B cell (primary cell): ENCODE measurements at regions not wholly inside any gene's neighbourhood (a gene's known extent, or its start where the extent isn't known, plus 50 kb on each side); places are given as distances from the start of the nearest gene placed in this dataset.

Experiments
- ATAC-seq: fragments of 200-7000 bp; cut with Tn5 transposase; one replicate; pipeline ENCODE4 v1.10.0; 2021; ENCODE audit warnings: low read depth, mild to moderate bottlenecking, moderate number of reproducible peaks, moderate library complexity
- CTCF ChIA-PET: fragments of 350-600 bp; sonication (Branson Sonifier 250); formaldehyde crosslinking; loops from one replicate; lab custom pipeline; 2021; ENCODE audit warnings: antibody characterized with exemption, inconsistent platforms; lab: Charles Lee
- POLR2A ChIA-PET: fragments of 350-600 bp; sonication (Branson Sonifier 250); formaldehyde crosslinking; loops from one replicate; lab custom pipeline; 2021; ENCODE audit warnings: antibody characterized with exemption; lab: Charles Lee
- DNase-seq: peaks from one replicate; pipeline ENCODE4 v3.0.0; 2013
- H2AFZ ChIP-seq: 2 replicates; pipeline ENCODE4 v1.6.1; 2012; ENCODE audit warnings: mild to moderate bottlenecking, low read depth, low read length; ENCODE audit not compliant: insufficient read depth, poor library complexity, severe bottlenecking
- H3K27ac ChIP-seq, 2 donors: 1 replicate in 1 of 2; 2 replicates in 1 of 2; pipeline ENCODE4 v1.5.1; 2012 to 2013; ENCODE audit warnings: low read length in 2 of 2, mild to moderate bottlenecking in 2 of 2, moderate library complexity in 1 of 2
- H3K27me3 ChIP-seq, 4 experiments: fragments of 200-600 bp in 1 of 4; sonication (generic) in 1 of 4; replicated peaks in 1 of 4; 1 replicate in 2 of 4; 2 replicates in 2 of 4; pipeline versions ENCODE4 v1.6.1 to v1.7.0; 2013 to 2016; ENCODE audit warnings: low read length in 3 of 4, mild to moderate bottlenecking in 2 of 4, mixed read lengths in 1 of 4, moderate library complexity in 1 of 4; ENCODE audit not compliant: insufficient read depth in 4 of 4, control insufficient read depth in 3 of 4; ENCODE audit errors: control extremely low read depth in 1 of 4
- H3K36me3 ChIP-seq, 2 experiments: replicated peaks in 1 of 2; 1 replicate in 1 of 2; 2 replicates in 1 of 2; pipeline versions ENCODE4 v1.6.1 to v1.7.1; 2013; ENCODE audit warnings: low read length in 1 of 2; ENCODE audit not compliant: insufficient read depth in 2 of 2, control insufficient read depth in 1 of 2; ENCODE audit errors: control extremely low read depth in 1 of 2, extremely low read depth in 1 of 2
- H3K4me1 ChIP-seq, 2 donors: fragments of 200-600 bp in 1 of 2; sonication (generic) in 1 of 2; 1 replicate in 1 of 2; 2 replicates in 1 of 2; pipeline versions ENCODE4 v1.5.1 to v1.6.1; 2013 to 2017; ENCODE audit warnings: low read length in 2 of 2; ENCODE audit not compliant: control insufficient read depth in 2 of 2, insufficient read depth in 2 of 2
- H3K4me2 ChIP-seq: replicated peaks from 2 replicates; pipeline ENCODE3; 2012; ENCODE audit warnings: mild to moderate bottlenecking, low read depth, low read length; ENCODE audit not compliant: poor library complexity, severe bottlenecking
- H3K4me3 ChIP-seq, 5 experiments: fragments of 200-600 bp in 1 of 5; sonication (generic) in 1 of 5; 1 replicate in 3 of 5; 2 replicates in 2 of 5; pipeline versions ENCODE4 v1.5.1 to v1.7.0; 2011 to 2016; ENCODE audit warnings: low read length in 4 of 5, mild to moderate bottlenecking in 4 of 5, low read depth in 2 of 5, control low read depth in 1 of 5, moderate library complexity in 1 of 5; ENCODE audit not compliant: insufficient read depth in 1 of 5; ENCODE audit errors: control extremely low read depth in 1 of 5, extremely low read depth in 1 of 5
- H3K79me2 ChIP-seq: fragments of 200-600 bp; sonication (generic); one replicate; pipeline ENCODE4 v1.6.0; 2016; ENCODE audit warnings: low read length; ENCODE audit not compliant: control insufficient read depth, insufficient read depth
- H3K9ac ChIP-seq: fragments of 200-600 bp; sonication (generic); 2 replicates; pipeline ENCODE4 v1.6.1; 2017; ENCODE audit warnings: mild to moderate bottlenecking, low read length, moderate library complexity
- H3K9me3 ChIP-seq, 3 donors: one replicate each; pipeline versions ENCODE4 v1.6.1 to v1.7.1; 2013; ENCODE audit warnings: low read length in 2 of 3; ENCODE audit not compliant: control insufficient read depth in 2 of 3, insufficient read depth in 1 of 3; ENCODE audit errors: control extremely low read depth in 1 of 3
- H4K20me1 ChIP-seq: 2 replicates; pipeline ENCODE4 v1.6.0; 2012; ENCODE audit warnings: mild to moderate bottlenecking, low read length; ENCODE audit not compliant: insufficient read depth, control insufficient read depth, poor library complexity, severe bottlenecking
- H3K27ac Mint-ChIP-seq: one replicate; pipeline ENCODE4 v1.8.0; 2021; ENCODE audit warnings: mixed read lengths
- H3K27me3 Mint-ChIP-seq: one replicate; pipeline ENCODE4 v1.8.0; 2021; ENCODE audit warnings: mixed read lengths
- H3K4me1 Mint-ChIP-seq: one replicate; pipeline ENCODE4 v1.8.0; 2021; ENCODE audit warnings: mixed read lengths
- H3K4me3 Mint-ChIP-seq: one replicate; pipeline ENCODE4 v1.8.0; 2021; ENCODE audit warnings: mixed read lengths
- H3K9me3 Mint-ChIP-seq: one replicate; pipeline ENCODE4 v1.8.0; 2022; ENCODE audit warnings: mixed read lengths; ENCODE audit not compliant: insufficient read depth
- EZH2 ChIP-seq: IDR thresholded peaks from 2 replicates; pipeline ENCODE4 v1.6.1; 2012; ENCODE audit warnings: borderline replicate concordance, low read depth, mild to moderate bottlenecking, moderate library complexity, low read length; ENCODE audit not compliant: insufficient read depth, poor library complexity, severe bottlenecking
- WGBS: methylation state at CpG from one replicate; pipeline ENCODE4 v1.1.5; 2013; ENCODE audit warnings: missing lambda C conversion rate; ENCODE audit not compliant: insufficient coverage; 5-methylcytosine and 5-hydroxymethylcytosine counted together
- intact Hi-C: fragments of 100-400 bp; cut with micrococcal nuclease; formaldehyde crosslinking; loops from one replicate; pipeline ENCODE4 v1.10.0; 2022
- TF ChIP-seq, protein P1 (sequence below): fragments of 200-600 bp; IDR thresholded peaks from one replicate; pipeline ENCODE4 v1.8.0; 2022; ENCODE audit warnings: antibody characterized with exemption, mild to moderate bottlenecking

DNA sequence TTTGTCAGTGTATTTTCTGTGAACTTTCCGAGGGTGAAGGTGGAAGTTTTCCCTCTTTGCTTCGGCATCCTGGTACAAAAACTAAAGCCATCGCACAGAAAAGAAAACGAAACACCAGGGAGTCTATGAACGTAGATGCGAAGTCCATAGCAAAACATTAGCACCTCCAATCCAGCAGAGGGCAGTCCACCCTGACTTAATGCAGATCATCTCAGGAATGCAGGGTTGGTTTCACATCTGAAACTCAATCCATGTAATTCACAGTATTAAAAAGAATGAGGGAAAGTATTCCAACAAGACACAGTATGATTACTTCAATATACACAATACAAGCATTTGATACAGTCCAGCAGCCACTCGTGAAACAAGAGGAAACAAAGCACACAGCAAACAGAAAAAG is 70.8 kb downstream of the RTP5 start:
- Histone ChIP-seq H3K9ac (no peak overlapping the region), H2AFZ (no peak overlapping the region), H3K4me1 (peaks cover 3 to 4% of the 10 kb centered on the region in 2 donors), H3K79me2 (peaks cover 14% of the 10 kb centered on the region), H3K36me3 (no peaks in the 10 kb centered on the region), H3K9me3 (peaks cover 0 to 3% (median 0%) of the 10 kb centered on the region in 3 donors), H4K20me1 (no peaks in the 10 kb centered on the region), H3K4me3 (no peak overlapping the region), H3K27ac (no peak overlapping the region), H3K27me3 (no peaks in the 10 kb centered on the region), H3K4me2 (no peak overlapping the region)
- H3K27ac Mint-ChIP-seq, result no peak overlapping the region
- no peak overlapping the region for H3K4me3 Mint-ChIP-seq
- DNase-seq, result no peak
- intact Hi-C loops, result no loop called here
- no peaks in the 10 kb centered on the region for H3K9me3 Mint-ChIP-seq
- no peaks in the 10 kb centered on the region for H3K27me3 Mint-ChIP-seq
- WGBS, result 100% methylated on average over 1 of the region's 7 CpGs
- ChIA-PET POLR2A (no interaction called here), CTCF (no interaction called here)
- TF ChIP-seq, protein P1, sequence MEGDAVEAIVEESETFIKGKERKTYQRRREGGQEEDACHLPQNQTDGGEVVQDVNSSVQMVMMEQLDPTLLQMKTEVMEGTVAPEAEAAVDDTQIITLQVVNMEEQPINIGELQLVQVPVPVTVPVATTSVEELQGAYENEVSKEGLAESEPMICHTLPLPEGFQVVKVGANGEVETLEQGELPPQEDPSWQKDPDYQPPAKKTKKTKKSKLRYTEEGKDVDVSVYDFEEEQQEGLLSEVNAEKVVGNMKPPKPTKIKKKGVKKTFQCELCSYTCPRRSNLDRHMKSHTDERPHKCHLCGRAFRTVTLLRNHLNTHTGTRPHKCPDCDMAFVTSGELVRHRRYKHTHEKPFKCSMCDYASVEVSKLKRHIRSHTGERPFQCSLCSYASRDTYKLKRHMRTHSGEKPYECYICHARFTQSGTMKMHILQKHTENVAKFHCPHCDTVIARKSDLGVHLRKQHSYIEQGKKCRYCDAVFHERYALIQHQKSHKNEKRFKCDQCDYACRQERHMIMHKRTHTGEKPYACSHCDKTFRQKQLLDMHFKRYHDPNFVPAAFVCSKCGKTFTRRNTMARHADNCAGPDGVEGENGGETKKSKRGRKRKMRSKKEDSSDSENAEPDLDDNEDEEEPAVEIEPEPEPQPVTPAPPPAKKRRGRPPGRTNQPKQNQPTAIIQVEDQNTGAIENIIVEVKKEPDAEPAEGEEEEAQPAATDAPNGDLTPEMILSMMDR, result peak; percentile 44
- no peak for TF ChIP-seq EZH2
- no peak for ATAC-seq
- H3K4me1 Mint-ChIP-seq, result peaks cover 12% of the 10 kb centered on the region

DNA sequence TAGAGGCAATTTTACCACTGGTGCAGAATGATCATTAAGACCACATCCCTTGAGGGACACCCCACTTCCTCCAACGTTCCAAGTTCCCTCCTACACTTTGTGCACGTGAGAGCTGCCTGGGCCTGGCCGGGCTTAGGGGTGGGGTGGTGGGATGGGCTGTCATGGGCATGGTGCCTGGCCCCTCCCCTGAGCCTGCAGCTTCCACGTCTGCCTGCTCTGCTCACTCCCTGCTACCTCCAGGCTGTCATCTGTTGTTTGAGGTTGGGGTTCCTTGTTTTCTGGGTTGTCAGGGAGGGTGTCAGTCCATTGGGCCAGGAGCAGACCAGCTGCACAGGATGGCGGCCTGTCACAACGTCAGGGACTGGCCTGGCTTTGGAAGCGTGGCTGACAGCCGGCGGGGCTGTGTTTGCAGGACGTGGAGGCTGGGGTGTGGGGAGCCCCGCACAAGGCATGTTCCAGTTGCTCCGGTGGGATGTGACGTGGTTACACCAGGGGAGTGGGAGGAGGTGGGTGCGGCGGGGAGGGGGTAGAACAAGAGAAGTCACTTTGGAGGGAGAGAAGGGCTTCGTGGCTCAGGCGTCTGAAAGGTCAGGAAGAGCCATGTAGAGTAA is 72.3 kb downstream of the RTP5 start:
- no peaks in the 10 kb centered on the region for H3K9me3 Mint-ChIP-seq
- peaks cover 12% of the 10 kb centered on the region for H3K4me1 Mint-ChIP-seq
- no peak overlapping the region for H3K9ac ChIP-seq
- whole genome bisulfite sequencing, result 71% methylated on average over 13 of the region's 17 CpGs
- H3K27me3 ChIP-seq, result no peaks in the 10 kb centered on the region
- H3K4me2 ChIP-seq, result no peak overlapping the region
- no peaks in the 10 kb centered on the region for H3K27me3 Mint-ChIP-seq
- H3K36me3 ChIP-seq, result no peaks in the 10 kb centered on the region
- H4K20me1 ChIP-seq, result no peaks in the 10 kb centered on the region
- H3K4me3 Mint-ChIP-seq, result no peak overlapping the region
- peaks cover 14% of the 10 kb centered on the region for H3K79me2 ChIP-seq
- POLR2A ChIA-PET, result no interaction called here
- no peak for ATAC-seq
- DNase-seq, result no peak
- peaks cover 3 to 4% of the 10 kb centered on the region in 2 donors for H3K4me1 ChIP-seq
- TF ChIP-seq, protein P1, result no peak
- TF ChIP-seq EZH2, result no peak
- CTCF ChIA-PET, result interaction anchor here (1.2 kb wide), 1 partner anchor 9 kb away, joined by 4 read pairs; no protein-coding TSS in a partner anchor
- peaks cover 0 to 6% (median 0%) of the 10 kb centered on the region in 3 donors for H3K9me3 ChIP-seq
- no peak overlapping the region for H3K4me3 ChIP-seq
- no peak overlapping the region for H3K27ac ChIP-seq
- intact Hi-C loops, result no loop called here
- H3K27ac Mint-ChIP-seq, result no peak overlapping the region
- H2AFZ ChIP-seq, result no peak overlapping the region
